SH-SY5Y (cell line): ENCODE measurements at regions not wholly inside any gene's neighbourhood (a gene's known extent, or its start where the extent isn't known, plus 50 kb on each side); places are given as distances from the start of the nearest gene placed in this dataset.

Experiments used
- GATA2 ChIP-seq: IDR thresholded peaks from 2 replicates; pipeline ENCODE4 v1.6.1; 2011; ENCODE audit warnings: mild to moderate bottlenecking, low read depth, low read length
- GATA3 ChIP-seq: IDR thresholded peaks from 2 replicates; pipeline ENCODE4 v1.6.1; 2011; ENCODE audit warnings: low read depth, mild to moderate bottlenecking, low read length, moderate library complexity

DNA sequence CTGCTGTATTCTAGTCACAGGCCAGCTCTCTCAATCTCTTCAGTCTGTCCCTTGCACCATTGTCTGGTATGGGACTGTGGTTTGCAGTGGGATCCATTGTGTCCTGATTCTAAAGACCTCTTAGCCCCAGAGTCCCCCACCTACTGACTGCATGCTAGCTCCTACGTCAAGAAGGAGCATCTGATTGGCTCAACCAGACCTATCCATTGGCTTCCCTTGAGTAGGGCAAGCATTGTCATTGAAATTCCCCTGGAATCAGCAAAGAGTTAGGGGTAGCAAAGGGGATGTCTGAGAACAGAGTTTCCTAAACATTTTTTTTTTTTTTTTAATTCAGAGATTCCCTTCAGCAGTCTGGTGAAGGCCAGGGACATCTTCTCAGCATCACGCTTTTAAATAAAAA is 175.3 kb upstream of the MPHOSPH6 start:
- TF ChIP-seq GATA2: no peak
- TF ChIP-seq GATA3: no peak
